Panc1 (cell line): ENCODE measurements at regions not wholly inside any gene's neighbourhood (a gene's known extent, or its start where the extent isn't known, plus 50 kb on each side); places are given as distances from the start of the nearest gene placed in this dataset.

Experiments used
- ATAC-seq: fragments of 200-7000 bp; cut with Tn5 transposase; 2 replicates; pipeline ENCODE4 v1.9.1; 2020; ENCODE audit warnings: mild to moderate bottlenecking, moderate library complexity
- BruUV-seq: library from RNA; stranded (reverse); fragments of 400-500 nt; replicated peaks from 2 replicates; lab custom pipeline; 2021; lab: Mats Ljungman, UMichigan
- CTCF ChIA-PET: fragments of 300-600 bp; sonication (Branson Sonifier 250); formaldehyde crosslinking; loops from one replicate; lab custom pipeline; 2022; ENCODE audit warnings: antibody characterized with exemption; lab: Charles Lee
- POLR2A ChIA-PET: fragments of 300-600 bp; sonication (Branson Sonifier 250); formaldehyde crosslinking; loops from one replicate; lab custom pipeline; 2022; ENCODE audit warnings: antibody characterized with exemption; lab: Charles Lee
- DNase-seq: peaks from one replicate; pipeline ENCODE4 v3.0.0-alpha.2; 2010; ENCODE audit warnings: low read depth, low spot score
- H3K27ac ChIP-seq: 2 replicates; pipeline ENCODE4 v1.5.1; 2011; ENCODE audit warnings: mild to moderate bottlenecking, low read length, inconsistent platforms
- H3K27me3 ChIP-seq: fragments of 200-500 bp; sonication (Bioruptor generic); 2 replicates; pipeline ENCODE4 v1.6.0; 2014; ENCODE audit warnings: low read length, inconsistent platforms; ENCODE audit not compliant: control insufficient read depth, insufficient read depth
- H3K36me3 ChIP-seq: fragments of 200-500 bp; sonication (Bioruptor generic); 2 replicates; pipeline ENCODE4 v1.5.1; 2014; ENCODE audit warnings: inconsistent platforms, mild to moderate bottlenecking, low read length, moderate library complexity; ENCODE audit not compliant: control insufficient read depth, insufficient read depth
- H3K4me1 ChIP-seq: 2 replicates; pipeline ENCODE4 v1.5.1; 2011; ENCODE audit warnings: inconsistent platforms, mild to moderate bottlenecking, low read length, moderate library complexity; ENCODE audit not compliant: control insufficient read depth, insufficient read depth
- H3K4me3 ChIP-seq, 2 experiments: 2 replicates each; pipeline ENCODE4 v1.5.1; 2011 to 2012; ENCODE audit warnings: low read depth in 2 of 2, low read length in 2 of 2, mild to moderate bottlenecking in 2 of 2, inconsistent platforms in 1 of 2, moderate library complexity in 1 of 2
- H3K9me3 ChIP-seq: fragments of 200-500 bp; sonication (Bioruptor generic); 2 replicates; pipeline ENCODE4 v1.5.1; 2014; ENCODE audit warnings: low read depth, mild to moderate bottlenecking, inconsistent platforms, low read length, moderate library complexity; ENCODE audit not compliant: control insufficient read depth, insufficient read depth
- POLR2AphosphoS5 ChIP-seq: IDR thresholded peaks from 2 replicates; pipeline ENCODE4 v1.6.1; 2012; ENCODE audit warnings: mild to moderate bottlenecking, low read depth, low read length, moderate library complexity
- SIN3A ChIP-seq: IDR thresholded peaks from 2 replicates; pipeline ENCODE4 v1.6.1; 2012; ENCODE audit warnings: low read depth, mild to moderate bottlenecking, low read length, moderate library complexity, borderline replicate concordance; ENCODE audit not compliant: insufficient read depth
- TCF7L2 ChIP-seq: IDR thresholded peaks from 2 replicates; pipeline ENCODE4 v1.6.1; 2011; ENCODE audit warnings: mild to moderate bottlenecking, low read depth, low read length, inconsistent platforms
- in situ Hi-C: cut with HindIII; loops from 2 replicates; pipeline ENCODE4 v1.10.0; 2016; ENCODE audit warnings: low sequenced_read_pairs, low pct_unique_long_range_greater_than_20kb
- intact Hi-C: fragments of 100-400 bp; cut with micrococcal nuclease; formaldehyde crosslinking; loops from one replicate; pipeline ENCODE4 v1.10.0; 2022; ENCODE audit not compliant: unreplicated experiment
- TF ChIP-seq, protein P1 (sequence below), 2 experiments: IDR thresholded peaks; 2 replicates each; pipeline ENCODE4 v1.6.1; 2011 to 2012; ENCODE audit warnings: low read depth in 2 of 2, control low read depth in 1 of 2, low read length in 1 of 2, mild to moderate bottlenecking in 1 of 2, moderate library complexity in 1 of 2; ENCODE audit not compliant: insufficient read depth in 1 of 2
- TF ChIP-seq, protein P2 (sequence below): fragments of 450-650 bp; IDR thresholded peaks from 2 replicates; pipeline ENCODE4 v1.5.1; 2017; ENCODE audit warnings: mild to moderate bottlenecking

DNA sequence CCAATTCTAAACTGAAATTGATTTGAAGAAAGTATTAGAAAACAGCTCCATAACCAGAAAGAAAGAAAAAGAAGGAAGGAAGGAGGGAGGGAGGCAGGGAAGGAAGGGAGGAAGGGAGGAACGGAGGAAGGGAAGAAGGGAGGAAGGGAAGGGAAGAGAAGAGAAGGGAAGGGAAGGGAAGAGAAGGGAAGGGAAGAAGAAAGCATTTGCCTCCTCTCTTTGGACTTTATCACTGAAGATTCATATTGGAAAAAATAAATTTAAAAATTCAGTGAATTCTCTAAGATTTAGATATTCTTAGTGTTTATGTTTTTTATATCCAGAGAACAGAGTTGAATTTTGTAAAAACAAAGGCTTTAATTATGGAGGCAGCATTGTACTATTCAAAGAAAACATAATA lies 68.5 kb upstream of the NXT1 start:
- ATAC-seq (no peak), DNase-seq (no peak)
- ChIA-PET CTCF (no interaction called here), POLR2A (no interaction called here)
- TF ChIP-seq, protein P1, sequence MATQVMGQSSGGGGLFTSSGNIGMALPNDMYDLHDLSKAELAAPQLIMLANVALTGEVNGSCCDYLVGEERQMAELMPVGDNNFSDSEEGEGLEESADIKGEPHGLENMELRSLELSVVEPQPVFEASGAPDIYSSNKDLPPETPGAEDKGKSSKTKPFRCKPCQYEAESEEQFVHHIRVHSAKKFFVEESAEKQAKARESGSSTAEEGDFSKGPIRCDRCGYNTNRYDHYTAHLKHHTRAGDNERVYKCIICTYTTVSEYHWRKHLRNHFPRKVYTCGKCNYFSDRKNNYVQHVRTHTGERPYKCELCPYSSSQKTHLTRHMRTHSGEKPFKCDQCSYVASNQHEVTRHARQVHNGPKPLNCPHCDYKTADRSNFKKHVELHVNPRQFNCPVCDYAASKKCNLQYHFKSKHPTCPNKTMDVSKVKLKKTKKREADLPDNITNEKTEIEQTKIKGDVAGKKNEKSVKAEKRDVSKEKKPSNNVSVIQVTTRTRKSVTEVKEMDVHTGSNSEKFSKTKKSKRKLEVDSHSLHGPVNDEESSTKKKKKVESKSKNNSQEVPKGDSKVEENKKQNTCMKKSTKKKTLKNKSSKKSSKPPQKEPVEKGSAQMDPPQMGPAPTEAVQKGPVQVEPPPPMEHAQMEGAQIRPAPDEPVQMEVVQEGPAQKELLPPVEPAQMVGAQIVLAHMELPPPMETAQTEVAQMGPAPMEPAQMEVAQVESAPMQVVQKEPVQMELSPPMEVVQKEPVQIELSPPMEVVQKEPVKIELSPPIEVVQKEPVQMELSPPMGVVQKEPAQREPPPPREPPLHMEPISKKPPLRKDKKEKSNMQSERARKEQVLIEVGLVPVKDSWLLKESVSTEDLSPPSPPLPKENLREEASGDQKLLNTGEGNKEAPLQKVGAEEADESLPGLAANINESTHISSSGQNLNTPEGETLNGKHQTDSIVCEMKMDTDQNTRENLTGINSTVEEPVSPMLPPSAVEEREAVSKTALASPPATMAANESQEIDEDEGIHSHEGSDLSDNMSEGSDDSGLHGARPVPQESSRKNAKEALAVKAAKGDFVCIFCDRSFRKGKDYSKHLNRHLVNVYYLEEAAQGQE (IDR thresholded peaks at IDR 0.05; ENCODE audit: insufficient read depth in 1 of 2, low read depth in 2 of 2, low read length in 1 of 2) = no peak
- TF ChIP-seq SIN3A (no peak), TCF7L2 (no peak), POLR2AphosphoS5 (no peak)
- TF ChIP-seq, protein P2, sequence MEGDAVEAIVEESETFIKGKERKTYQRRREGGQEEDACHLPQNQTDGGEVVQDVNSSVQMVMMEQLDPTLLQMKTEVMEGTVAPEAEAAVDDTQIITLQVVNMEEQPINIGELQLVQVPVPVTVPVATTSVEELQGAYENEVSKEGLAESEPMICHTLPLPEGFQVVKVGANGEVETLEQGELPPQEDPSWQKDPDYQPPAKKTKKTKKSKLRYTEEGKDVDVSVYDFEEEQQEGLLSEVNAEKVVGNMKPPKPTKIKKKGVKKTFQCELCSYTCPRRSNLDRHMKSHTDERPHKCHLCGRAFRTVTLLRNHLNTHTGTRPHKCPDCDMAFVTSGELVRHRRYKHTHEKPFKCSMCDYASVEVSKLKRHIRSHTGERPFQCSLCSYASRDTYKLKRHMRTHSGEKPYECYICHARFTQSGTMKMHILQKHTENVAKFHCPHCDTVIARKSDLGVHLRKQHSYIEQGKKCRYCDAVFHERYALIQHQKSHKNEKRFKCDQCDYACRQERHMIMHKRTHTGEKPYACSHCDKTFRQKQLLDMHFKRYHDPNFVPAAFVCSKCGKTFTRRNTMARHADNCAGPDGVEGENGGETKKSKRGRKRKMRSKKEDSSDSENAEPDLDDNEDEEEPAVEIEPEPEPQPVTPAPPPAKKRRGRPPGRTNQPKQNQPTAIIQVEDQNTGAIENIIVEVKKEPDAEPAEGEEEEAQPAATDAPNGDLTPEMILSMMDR = no peak
- Histone ChIP-seq H3K27ac (no peak overlapping the region), H3K27me3 (no peaks in the 10 kb centered on the region), H3K9me3 (no peaks in the 10 kb centered on the region), H3K36me3 (no peaks in the 10 kb centered on the region), H3K4me3 (no peak overlapping the region), H3K4me1 (no peaks in the 10 kb centered on the region)
- in situ Hi-C loops = no loop called here
- intact Hi-C loops = no loop called here
- BruUV-seq = no TSS peak

GRCh38 chr20:23279836-23280235 lies 70.8 kb upstream of the NXT1 start:
- DNase-seq = no peak
- CTCF ChIA-PET = no interaction called here
- in situ Hi-C loops (no loop called here), intact Hi-C loops (no loop called here)
- Histone ChIP-seq H3K9me3 (no peaks in the 10 kb centered on the region), H3K27me3 (no peaks in the 10 kb centered on the region), H3K4me1 (no peaks in the 10 kb centered on the region), H3K36me3 (no peaks in the 10 kb centered on the region), H3K4me3 (no peak overlapping the region), H3K27ac (no peak overlapping the region)
- ATAC-seq = no peak
- no peak for TF ChIP-seq TCF7L2
- TF ChIP-seq SIN3A = no peak
- no TSS peak for BruUV-seq
- POLR2A ChIA-PET = no interaction called here

DNA sequence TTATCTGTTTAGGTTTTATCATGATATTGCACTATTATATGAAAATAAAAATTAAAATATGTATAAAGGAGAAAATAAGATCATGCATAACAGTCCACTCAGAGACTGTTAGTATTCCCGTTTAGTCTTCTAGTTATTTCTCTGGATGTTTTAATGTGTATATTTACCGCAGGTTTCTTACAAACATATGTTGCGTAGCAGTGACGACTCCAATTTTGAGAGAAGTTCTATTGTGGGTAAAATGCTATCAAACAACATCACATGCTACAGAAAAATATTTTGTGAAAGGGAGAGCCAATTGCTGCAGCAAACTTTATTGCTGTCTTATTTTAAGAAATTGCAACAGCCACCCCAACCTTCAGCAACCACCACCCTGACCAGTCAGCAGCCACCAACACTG lies 72.4 kb upstream of the NXT1 start:
- no peaks in the 10 kb centered on the region for H3K27me3 ChIP-seq
- no peaks in the 10 kb centered on the region for H3K4me1 ChIP-seq
- POLR2A ChIA-PET = no interaction called here
- no peak for DNase-seq
- no peak overlapping the region for H3K27ac ChIP-seq
- CTCF ChIA-PET = no interaction called here
- H3K36me3 ChIP-seq = no peaks in the 10 kb centered on the region
- ATAC-seq = no peak
- no peak overlapping the region for H3K4me3 ChIP-seq
- in situ Hi-C loops = no loop called here
- intact Hi-C loops = no loop called here
- TF ChIP-seq TCF7L2 (no peak), POLR2AphosphoS5 (no peak), SIN3A (no peak)
- TF ChIP-seq, protein P2 = no peak
- TF ChIP-seq, protein P1 (IDR thresholded peaks at IDR 0.05; ENCODE audit: insufficient read depth in 1 of 2, low read depth in 2 of 2, low read length in 1 of 2) = no peak
- no TSS peak for BruUV-seq
- no peaks in the 10 kb centered on the region for H3K9me3 ChIP-seq
